Lower lobe of right lung (tissue), 2 donors: ENCODE measurements at regions not wholly inside any gene's neighbourhood (a gene's known extent, or its start where the extent isn't known, plus 50 kb on each side); places are given as distances from the start of the nearest gene placed in this dataset.

Experiments
- ATAC-seq, 2 donors: fragments of 200-7000 bp; cut with Tn5 transposase; one replicate each; pipeline ENCODE4 v1.9.1; 2020 to 2022; ENCODE audit warnings: mild to moderate bottlenecking in 2 of 2, moderate library complexity in 2 of 2
- DNase-seq: peaks from one replicate; pipeline ENCODE4 v3.0.0-alpha.2; 2020
- H3K27ac ChIP-seq: fragments of 200-600 bp; one replicate; pipeline ENCODE4 v1.8.0; 2022
- H3K27me3 ChIP-seq: fragments of 200-600 bp; one replicate; pipeline ENCODE4 v1.8.0; 2022; ENCODE audit warnings: low read depth
- H3K36me3 ChIP-seq: fragments of 200-600 bp; one replicate; pipeline ENCODE4 v1.8.0; 2022; ENCODE audit warnings: mild to moderate bottlenecking
- H3K4me1 ChIP-seq: fragments of 200-600 bp; one replicate; pipeline ENCODE4 v1.8.0; 2022
- H3K4me3 ChIP-seq: fragments of 200-600 bp; one replicate; pipeline ENCODE4 v1.8.0; 2022; ENCODE audit warnings: mild to moderate bottlenecking
- H3K9me3 ChIP-seq: fragments of 200-600 bp; one replicate; pipeline ENCODE4 v1.8.0; 2022
- CTCF ChIP-seq: fragments of 200-600 bp; IDR thresholded peaks from one replicate; pipeline ENCODE4 v1.8.0; 2022; ENCODE audit warnings: antibody characterized with exemption, mild to moderate bottlenecking
- intact Hi-C: fragments of 100-400 bp; cut with DNase I; formaldehyde crosslinking; loops from one replicate; pipeline ENCODE4 v1.11.0; 2022
- donor health status: DM: no; HTN: yes; CAD: no; lungs with severe emphysema.

DNA sequence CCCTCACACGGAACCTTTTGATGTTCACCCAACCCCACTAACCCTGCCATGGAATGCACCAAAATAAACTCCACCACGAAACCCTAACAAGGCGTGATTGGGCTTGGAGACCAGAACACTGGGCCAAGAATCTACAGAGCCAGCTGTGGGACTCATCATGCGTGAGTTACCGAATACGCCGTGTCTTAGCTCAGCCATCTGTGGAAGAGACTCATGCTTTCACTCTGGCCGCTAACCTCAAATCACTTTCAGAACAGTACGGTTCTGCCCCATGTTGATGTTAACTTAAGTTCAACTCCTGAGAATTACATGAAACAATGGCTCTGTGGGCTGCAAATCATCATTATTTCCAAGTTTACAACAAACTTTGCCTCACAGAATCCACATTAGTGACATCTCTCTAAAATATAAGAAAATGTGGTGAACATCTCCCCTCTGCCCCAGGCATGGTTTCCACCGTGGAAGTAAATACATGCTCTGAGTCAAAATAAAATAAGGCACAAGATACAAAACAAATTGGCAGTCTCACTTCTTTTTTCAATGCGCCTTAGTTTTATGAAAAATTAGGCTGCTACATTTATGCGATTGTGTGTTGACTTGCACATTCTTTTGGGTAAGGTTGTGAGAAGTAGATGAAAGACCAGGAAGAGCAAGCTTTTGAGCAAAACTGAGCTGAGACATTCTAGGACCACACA is 308.9 kb upstream of the EXOC2 start:
- Histone ChIP-seq H3K27ac (no peak overlapping the region), H3K9me3 (no peaks in the 10 kb centered on the region), H3K36me3 (no peaks in the 10 kb centered on the region), H3K4me3 (no peak overlapping the region), H3K4me1 (no peaks in the 10 kb centered on the region), H3K27me3 (no peaks in the 10 kb centered on the region)
- no peak for DNase-seq
- no peak for TF ChIP-seq CTCF
- intact Hi-C loops: no loop called here
- ATAC-seq: peak in 1 of 2 donors; percentile 39

DNA sequence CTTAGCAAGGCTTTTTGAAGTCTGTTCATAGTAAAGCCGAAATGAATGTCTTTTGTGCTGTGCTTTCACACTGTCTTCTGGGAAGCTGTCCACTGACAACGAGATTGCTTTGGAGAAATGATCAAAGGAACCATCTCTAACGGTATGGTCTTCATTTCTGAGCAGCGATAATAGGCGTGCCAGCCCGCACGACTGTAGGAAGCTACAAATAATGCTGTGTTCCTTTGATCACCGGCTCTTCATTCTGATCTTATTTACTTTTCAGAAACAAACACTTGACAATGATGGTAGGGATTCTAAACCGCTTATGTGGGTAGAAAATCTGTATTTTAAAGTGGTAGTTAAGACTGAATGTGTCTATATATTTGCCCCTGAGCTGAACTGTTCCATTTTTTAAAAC is 306.6 kb upstream of the EXOC2 start:
- intact Hi-C loops: no loop called here
- no peaks in the 10 kb centered on the region for H3K4me1 ChIP-seq
- no peaks in the 10 kb centered on the region for H3K9me3 ChIP-seq
- no peak for DNase-seq
- H3K4me3 ChIP-seq: no peak overlapping the region
- H3K27ac ChIP-seq: no peak overlapping the region
- no peak for ATAC-seq
- no peaks in the 10 kb centered on the region for H3K36me3 ChIP-seq
- TF ChIP-seq CTCF: no peak
- peaks cover 5% of the 10 kb centered on the region for H3K27me3 ChIP-seq

DNA sequence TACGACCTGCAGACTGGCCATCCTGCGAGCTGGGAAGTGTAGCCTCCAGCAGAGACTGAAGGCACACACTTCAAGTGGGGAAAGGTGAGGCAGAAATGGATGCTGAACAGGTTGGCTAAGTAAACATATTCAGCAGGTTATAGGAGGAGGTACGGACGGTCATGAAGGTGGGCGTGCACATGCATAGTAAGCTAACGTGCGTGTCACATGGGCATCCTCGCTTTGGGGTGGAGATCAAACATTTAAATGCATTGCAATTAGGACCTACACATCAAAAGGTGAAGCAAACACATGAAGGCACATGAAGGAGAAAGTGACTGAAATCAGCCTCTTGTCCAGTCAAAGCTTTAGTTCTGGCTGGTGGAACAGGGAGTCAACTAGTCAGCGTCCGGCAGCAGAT is 305.6 kb upstream of the EXOC2 start:
- Histone ChIP-seq H3K27me3 (peaks cover 5% of the 10 kb centered on the region), H3K27ac (no peak overlapping the region), H3K4me1 (no peaks in the 10 kb centered on the region), H3K9me3 (no peaks in the 10 kb centered on the region), H3K4me3 (no peak overlapping the region), H3K36me3 (no peaks in the 10 kb centered on the region)
- no peak for TF ChIP-seq CTCF
- DNase-seq (no peak), ATAC-seq (no peak)
- intact Hi-C loops: no loop called here

DNA sequence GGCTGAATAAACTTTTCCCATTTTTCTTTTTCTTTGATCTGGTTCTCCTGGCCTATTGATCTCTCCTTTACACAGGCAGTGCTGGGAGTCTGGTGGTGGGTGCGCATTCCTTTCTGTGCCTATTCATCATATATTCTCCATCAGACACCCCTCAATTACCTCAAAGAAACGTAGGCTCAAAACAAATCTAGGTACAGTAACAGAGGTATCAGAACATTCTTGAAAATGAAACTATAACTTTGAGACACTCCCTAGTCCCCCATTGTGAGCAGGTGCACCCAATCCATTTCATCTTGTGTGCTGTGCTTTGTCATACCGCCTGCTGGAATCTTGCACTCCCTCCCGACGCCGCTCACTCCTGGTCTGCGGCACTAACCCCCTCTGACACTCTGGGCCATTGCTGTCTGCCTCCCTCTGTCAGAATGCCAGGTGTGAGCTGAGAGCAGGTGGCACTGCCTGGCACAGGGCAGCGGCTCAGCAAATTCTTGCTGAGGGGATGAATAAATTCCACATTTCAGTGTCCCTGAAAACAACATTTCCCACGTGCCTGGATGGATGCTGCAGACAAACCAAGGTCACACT is 303.4 kb upstream of the EXOC2 start:
- no peak for DNase-seq
- Histone ChIP-seq H3K27ac (no peak overlapping the region), H3K4me3 (no peak overlapping the region), H3K36me3 (no peaks in the 10 kb centered on the region), H3K27me3 (peaks cover 5% of the 10 kb centered on the region), H3K4me1 (no peaks in the 10 kb centered on the region), H3K9me3 (no peaks in the 10 kb centered on the region)
- no peak for ATAC-seq
- TF ChIP-seq CTCF: no peak
- intact Hi-C loops: no loop called here

- DNase-seq: no peak
- no peak for ATAC-seq
Observed at GRCh38 chr6:991192-991591, 298.3 kb upstream of the EXOC2 start.

More at GRCh38 chr6:991192-991591, 298.3 kb upstream of the EXOC2 start:
- peaks cover 5% of the 10 kb centered on the region for H3K27me3 ChIP-seq
- intact Hi-C loops: no loop called here
- H3K4me3 ChIP-seq: no peak overlapping the region
- no peak overlapping the region for H3K27ac ChIP-seq
- no peaks in the 10 kb centered on the region for H3K36me3 ChIP-seq
- TF ChIP-seq CTCF: no peak
- H3K4me1 ChIP-seq: no peaks in the 10 kb centered on the region
- no peaks in the 10 kb centered on the region for H3K9me3 ChIP-seq
